ENCODE measurements at regions not wholly inside any gene's neighbourhood (a gene's known extent, or its start where the extent isn't known, plus 50 kb on each side); places are given as distances from the start of the nearest gene placed in this dataset.

GRCh38 chrX:5409106-5409505 is 819.6 kb downstream of the NLGN4X start:
- no peaks in the 10 kb centered on the region for H3K79me2 ChIP-seq (replicated peaks; ENCODE audit: insufficient read depth)
- H3K4me2 ChIP-seq = no peak overlapping the region
- TF ChIP-seq ZNF462 (CRISPR knock-in tag; IDR thresholded peaks at IDR 0.05) = no peak
- TF ChIP-seq EZH2 (IDR thresholded peaks at IDR 0.05; ENCODE audit: low read depth, unreplicated experiment) = no peak
- no peak for TF ChIP-seq EZH2phosphoT487 (IDR thresholded peaks at IDR 0.05; ENCODE audit: unreplicated experiment)
- TF ChIP-seq ZNF114 (CRISPR knock-in tag; IDR thresholded peaks at IDR 0.05) = no peak
- TF ChIP-seq POLR2AphosphoS5 (IDR thresholded peaks at IDR 0.05; ENCODE audit: low read depth) = no peak
- no peak for TF ChIP-seq NANOG (IDR thresholded peaks at IDR 0.05; ENCODE audit: borderline replicate concordance)
- no peak for TF ChIP-seq STAT1 (IDR thresholded peaks at IDR 0.05; ENCODE audit: unreplicated experiment)
- TF ChIP-seq CTCF (conservative IDR thresholded peaks at IDR 0.05; ENCODE audit: low read depth in 2 of 2) = no peak
- TF ChIP-seq JUNB (IDR thresholded peaks at IDR 0.05; ENCODE audit: unreplicated experiment) = no peak
- no peak for TF ChIP-seq CREB1 (CRISPR knock-in tag; IDR thresholded peaks at IDR 0.05; ENCODE audit: low read depth)
- TF ChIP-seq ETS1 (IDR thresholded peaks at IDR 0.05) = no peak
- no peak overlapping the region for H2AFZ ChIP-seq
- H3K4me1 ChIP-seq (ENCODE audit: insufficient read depth) = no peaks in the 10 kb centered on the region
- H3K27me3 ChIP-seq (ENCODE audit: insufficient read depth) = no peaks in the 10 kb centered on the region
- peaks cover 8% of the 10 kb centered on the region; the same call in 1 of the 3 replicates for H3K4me1 Mint-ChIP-seq
- H3F3A ChIP-seq (replicated peaks; ENCODE audit: low read depth) = no peaks in the 10 kb centered on the region
- H3K9me3 Mint-ChIP-seq = no peaks in the 10 kb centered on the region
- DNase-seq (ENCODE audit: low spot score) = no peak
- ATAC-seq = no peak
- no peaks in the 10 kb centered on the region for H4K20me1 ChIP-seq (replicated peaks; ENCODE audit: insufficient read depth)
- H3K9me2 ChIP-seq (ENCODE audit: insufficient read depth) = no peaks in the 10 kb centered on the region
- no peaks in the 10 kb centered on the region for H3K36me3 ChIP-seq (ENCODE audit: insufficient read depth)
- H3K27ac ChIP-seq (ENCODE audit: low read depth) = no peak overlapping the region
- no peaks in the 10 kb centered on the region for H3K36me3 Mint-ChIP-seq (ENCODE audit: low read depth)
- no peak overlapping the region for H3K27ac Mint-ChIP-seq
- no peak overlapping the region for H3K4me3 Mint-ChIP-seq
- no peaks in the 10 kb centered on the region for H3K27me3 Mint-ChIP-seq (ENCODE audit: insufficient read depth, low read depth, poor library complexity)
- no peak overlapping the region for H3K4me3 ChIP-seq
